Inflammatory macrophage (primary cell): ENCODE measurements at regions not wholly inside any gene's neighbourhood (a gene's known extent, or its start where the extent isn't known, plus 50 kb on each side); places are given as distances from the start of the nearest gene placed in this dataset.

Experiments used
- DNase-seq, 2 donors: peaks; one replicate each; pipeline ENCODE4 v3.0.0-alpha.2; 2020 to 2022

- no peak for DNase-seq
Observed at GRCh38 chr6:74764486-74764885, 441.4 kb downstream of the COL12A1 start.

DNA sequence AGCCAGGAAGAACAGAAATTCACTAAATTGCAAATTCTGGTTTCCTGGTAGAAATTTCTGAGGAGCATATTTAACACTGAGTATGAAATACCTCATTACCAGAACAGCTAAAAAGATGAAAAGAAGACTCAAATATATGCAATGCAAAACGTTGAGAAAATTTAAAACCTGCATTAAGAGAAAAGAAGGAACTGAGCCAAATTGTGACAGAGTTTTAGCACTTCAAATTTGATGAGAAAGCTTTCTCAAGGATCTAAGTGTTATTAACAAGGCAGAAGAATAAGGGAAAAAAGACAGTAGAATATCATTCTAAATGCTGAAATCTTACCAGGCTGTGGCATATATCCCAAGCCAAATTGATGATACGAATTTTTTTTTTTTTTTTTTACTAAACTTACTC is 443.0 kb downstream of the COL12A1 start:
- no peak for DNase-seq

DNA sequence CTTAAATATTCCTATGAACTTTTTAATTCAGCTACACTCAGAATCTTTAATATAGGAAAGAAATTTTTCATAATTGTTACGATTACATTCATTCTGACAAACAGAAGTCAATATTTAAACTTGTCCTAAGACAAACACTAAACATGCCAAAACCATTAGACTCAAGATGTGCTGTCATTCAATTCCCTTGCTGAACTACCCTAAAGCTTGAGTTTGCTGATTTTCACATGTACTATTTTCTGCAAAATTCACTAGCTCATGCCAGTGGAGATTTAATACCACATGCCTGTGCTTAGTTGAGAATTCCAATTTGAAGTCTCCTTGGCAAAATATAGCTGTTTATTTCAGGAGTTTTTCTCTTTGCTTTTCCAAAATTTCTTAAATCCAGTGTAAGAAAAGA is 448.0 kb downstream of the COL12A1 start:
- no peak for DNase-seq

GRCh38 chr6:74756923-74757322 is 448.9 kb downstream of the COL12A1 start:
- no peak for DNase-seq

- DNase-seq, result no peak
Observed at GRCh38 chr6:74755778-74756177, 450.1 kb downstream of the COL12A1 start.

DNA sequence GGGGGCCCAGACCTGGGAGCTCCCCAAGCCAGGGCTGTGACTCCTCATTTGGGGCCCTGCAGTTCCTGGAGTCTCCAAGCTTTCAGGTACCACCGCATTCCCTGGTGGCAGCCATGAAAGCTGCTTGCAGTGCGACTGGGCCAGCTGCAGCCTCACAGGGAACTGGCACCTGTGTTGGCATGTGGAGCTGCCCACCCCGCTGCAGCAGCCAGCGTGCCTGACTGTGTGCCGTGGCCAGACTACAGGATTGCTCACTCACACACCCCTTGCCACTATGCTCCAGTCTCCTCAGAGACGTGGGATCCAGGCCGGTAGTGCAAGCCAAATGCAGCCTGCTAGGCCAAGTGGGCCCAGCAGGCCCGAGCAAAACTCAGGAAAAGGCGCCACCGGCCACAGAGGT is 450.7 kb downstream of the COL12A1 start:
- DNase-seq, result no peak

DNA sequence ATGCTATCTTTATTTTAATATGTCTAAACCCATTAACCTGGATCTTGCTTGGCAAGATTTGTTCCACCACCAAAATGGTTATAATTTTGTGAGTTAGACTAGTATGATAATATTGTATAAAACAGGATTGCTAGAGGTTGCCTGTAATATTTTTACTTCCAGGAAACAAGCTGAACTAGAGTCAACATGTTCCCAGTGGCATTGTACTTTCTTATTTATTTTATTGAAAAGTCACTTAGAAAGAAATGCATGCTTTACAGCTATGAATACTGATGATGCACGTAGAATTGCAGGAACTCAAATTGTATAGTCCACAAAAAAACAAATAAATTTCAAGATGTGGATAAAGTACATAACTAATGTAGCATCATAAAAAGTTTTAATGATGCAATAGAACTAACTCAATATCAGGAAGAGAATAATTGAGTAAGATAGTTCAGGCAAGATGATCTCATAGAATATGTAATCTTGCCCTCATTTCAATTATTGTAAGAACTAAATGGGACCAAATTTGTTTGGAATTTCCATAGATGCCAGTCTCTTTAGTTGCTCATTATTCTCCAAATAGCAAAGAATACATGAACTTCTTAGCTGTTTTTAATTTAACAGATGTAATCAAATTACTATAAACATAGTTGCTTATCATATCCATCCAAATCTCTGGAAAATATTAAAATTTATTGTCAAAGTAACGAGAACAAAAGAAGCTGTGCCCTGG is 451.8 kb downstream of the COL12A1 start:
- DNase-seq, result no peak

DNA sequence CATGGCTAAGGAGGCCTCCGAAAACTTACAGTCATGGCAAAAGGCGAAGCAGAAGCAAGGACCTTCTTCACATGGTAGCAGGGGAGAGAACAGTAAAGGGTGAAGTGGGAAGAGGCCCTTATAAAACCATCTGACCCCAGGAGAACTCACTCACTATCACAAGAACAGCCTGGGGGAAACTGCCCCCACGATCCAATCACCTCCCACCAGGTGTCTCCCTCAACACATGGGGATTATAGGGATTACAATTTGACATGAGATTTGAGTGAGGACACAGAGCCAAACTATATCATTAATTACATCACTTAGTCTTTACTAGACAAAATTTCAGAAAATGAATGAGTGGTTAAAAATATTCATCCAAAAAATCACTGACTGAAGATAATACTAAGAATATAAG is 453.6 kb downstream of the COL12A1 start:
- no peak for DNase-seq

DNA sequence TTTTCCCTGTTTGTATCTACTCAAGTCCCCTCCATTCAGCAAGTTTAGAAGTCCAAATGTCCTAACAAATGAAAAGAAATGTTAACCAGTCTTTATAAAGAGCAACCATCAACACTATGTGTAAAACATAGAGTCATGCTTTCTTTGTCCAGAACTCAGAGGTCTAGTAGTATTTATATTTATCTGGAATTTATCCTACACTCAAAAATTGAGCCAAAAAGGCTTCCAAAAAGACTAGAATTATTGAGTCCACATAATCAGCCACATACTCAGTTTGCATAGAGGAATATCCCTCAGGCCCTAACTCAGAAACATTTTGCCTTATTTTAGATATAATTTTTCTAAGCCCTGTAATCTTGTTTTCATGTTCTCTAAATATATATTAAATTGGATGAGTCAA is 455.0 kb downstream of the COL12A1 start:
- no peak for DNase-seq

GRCh38 chr6:74749211-74750147 is 456.4 kb downstream of the COL12A1 start:
- DNase-seq, result no peak

- no peak for DNase-seq
Observed at GRCh38 chr6:74745670-74746069, 460.2 kb downstream of the COL12A1 start.

DNA sequence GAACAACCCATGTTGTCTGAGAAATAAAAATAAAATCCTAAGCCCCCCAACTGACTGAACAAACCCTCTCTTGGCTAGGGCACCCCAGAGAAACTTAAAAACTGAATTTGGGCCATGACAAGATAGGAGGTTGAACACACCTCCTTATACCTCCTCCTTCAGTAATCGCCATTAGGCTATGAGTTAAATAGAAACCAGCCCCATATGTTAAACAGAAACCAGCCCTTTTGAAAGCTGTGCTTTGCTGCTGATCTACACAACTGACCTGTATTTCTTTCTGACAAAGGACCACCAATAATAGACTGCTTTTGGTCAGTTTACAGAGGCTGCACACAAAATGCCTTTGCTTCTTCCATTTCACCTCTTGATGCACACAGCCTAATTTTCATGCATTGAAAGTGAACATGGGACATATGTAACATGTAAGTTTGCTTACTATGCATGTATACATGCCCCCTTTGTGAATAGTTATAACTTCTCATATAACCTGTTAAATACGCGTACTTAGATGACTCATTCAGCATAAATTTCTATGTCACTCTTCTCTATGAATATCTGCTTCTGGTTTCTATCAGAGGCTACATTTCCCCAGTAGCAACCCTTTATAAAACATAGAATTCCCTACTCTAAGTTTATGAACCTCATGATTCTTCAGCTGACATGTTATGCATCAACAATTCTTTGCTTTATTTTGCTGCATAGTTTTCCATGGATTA is 462.9 kb downstream of the COL12A1 start:
- DNase-seq, result no peak

GRCh38 chr6:74741646-74742045 is 464.2 kb downstream of the COL12A1 start:
- no peak for DNase-seq

- no peak for DNase-seq
Observed at GRCh38 chr6:74735304-74735703, 470.5 kb downstream of the COL12A1 start.

DNA sequence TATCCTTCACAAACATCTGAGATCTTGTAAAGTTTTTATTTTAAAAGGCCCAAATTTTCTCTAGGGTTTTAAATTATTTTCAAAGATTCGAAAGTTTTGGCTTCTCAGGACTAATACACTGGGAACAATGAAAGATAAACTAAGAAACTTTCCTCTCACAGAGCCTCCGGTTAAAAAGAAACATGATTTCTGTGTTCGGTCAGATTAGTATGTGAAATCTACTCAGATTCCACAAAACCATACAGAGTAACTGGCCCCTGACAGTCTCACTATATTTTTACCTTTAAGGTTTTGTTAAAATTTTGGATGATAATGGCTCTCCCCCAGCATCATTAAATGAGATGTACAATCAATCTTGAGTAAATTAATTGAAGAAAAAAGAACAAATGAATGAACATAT is 471.0 kb downstream of the COL12A1 start:
- no peak for DNase-seq

- no peak for DNase-seq
Observed at GRCh38 chr6:74733830-74734620, 471.8 kb downstream of the COL12A1 start.

DNA sequence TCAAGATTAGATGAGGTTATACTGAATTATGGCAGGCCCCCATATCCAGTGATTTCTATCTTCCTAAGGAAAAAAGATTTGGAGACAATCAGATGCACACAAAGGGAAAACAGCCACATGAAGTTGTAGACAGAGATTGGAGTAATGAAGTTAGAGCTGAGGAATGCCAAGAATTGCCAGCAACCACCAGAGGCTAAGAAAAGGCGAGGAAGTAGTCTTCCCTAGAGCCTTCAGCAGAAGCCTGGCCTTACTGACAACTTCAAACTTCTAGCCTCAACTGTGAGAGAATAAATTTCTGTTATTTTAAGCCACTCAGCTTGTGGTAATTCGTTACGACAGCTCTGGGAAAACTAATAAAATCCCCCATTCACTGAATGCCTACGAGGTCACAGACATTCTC is 473.9 kb downstream of the COL12A1 start:
- DNase-seq, result no peak

- peak; percentile 24 to 27 for DNase-seq
Observed at GRCh38 chr6:74731204-74731603, 474.6 kb downstream of the COL12A1 start.

DNA sequence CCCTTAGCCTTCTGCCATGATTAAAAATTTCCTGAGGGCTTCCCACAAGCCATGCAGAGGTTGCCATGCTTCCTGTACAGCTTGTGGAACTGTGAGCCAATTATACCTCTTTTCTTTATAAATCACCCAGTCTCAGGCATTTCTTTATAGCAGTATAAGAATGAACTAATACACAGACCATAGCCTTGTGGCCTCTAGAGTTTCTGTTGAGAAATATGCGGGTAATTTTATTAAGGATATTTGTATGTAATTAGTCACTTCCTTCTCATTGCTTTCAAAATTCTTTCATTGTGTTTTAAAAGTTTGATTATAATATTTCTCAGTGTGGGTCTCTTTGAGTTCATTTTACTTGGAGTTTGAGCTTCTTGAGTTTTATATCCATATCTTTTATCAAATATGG is 484.9 kb downstream of the COL12A1 start:
- no peak for DNase-seq

GRCh38 chr6:74717591-74717990 is 488.3 kb downstream of the COL12A1 start:
- DNase-seq, result no peak

DNA sequence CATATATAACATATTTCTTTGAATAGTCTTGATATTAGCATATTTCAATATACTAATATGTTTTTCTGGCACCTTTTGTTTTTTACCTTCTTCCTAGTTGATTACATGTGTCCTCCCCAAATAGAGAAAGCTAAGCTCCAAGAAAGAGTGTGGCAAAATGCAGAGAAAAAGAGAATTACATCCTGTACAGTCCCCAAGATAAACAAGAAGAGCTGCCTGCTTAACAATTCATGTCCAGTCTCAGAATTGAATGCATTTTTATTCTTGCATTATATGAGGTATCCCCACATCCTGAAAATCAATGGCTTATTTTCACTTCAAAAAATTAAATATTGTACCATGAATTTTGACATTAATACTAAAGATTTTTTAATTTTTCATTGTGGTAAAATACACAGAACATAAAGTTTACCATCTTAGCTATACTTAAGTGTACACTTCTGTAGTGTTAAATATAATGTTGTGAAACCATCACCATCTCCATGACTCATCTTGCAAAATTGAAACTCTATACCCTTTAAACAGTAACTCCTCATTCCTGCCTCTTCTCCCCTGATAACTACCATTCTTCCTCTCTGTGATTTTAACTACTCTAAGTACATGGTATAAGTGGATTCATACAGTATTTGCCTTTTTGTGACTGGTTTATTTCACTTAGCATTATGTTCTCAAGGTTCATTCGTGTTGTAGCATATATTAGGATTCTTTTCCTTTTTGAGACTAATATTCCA is 490.3 kb downstream of the COL12A1 start:
- no peak for DNase-seq

- no peak for DNase-seq
Observed at GRCh38 chr6:74713941-74714340, 491.9 kb downstream of the COL12A1 start.
